B cell (primary cell): ENCODE measurements at regions not wholly inside any gene's neighbourhood (a gene's known extent, or its start where the extent isn't known, plus 50 kb on each side); places are given as distances from the start of the nearest gene placed in this dataset.

ENCODE experiments used
- ATAC-seq: fragments of 200-7000 bp; cut with Tn5 transposase; one replicate; pipeline ENCODE4 v1.10.0; 2021; ENCODE audit warnings: low read depth, mild to moderate bottlenecking, moderate number of reproducible peaks, moderate library complexity
- CTCF ChIA-PET: fragments of 350-600 bp; sonication (Branson Sonifier 250); formaldehyde crosslinking; loops from one replicate; lab custom pipeline; 2021; ENCODE audit warnings: antibody characterized with exemption, inconsistent platforms; lab: Charles Lee
- POLR2A ChIA-PET: fragments of 350-600 bp; sonication (Branson Sonifier 250); formaldehyde crosslinking; loops from one replicate; lab custom pipeline; 2021; ENCODE audit warnings: antibody characterized with exemption; lab: Charles Lee
- DNase-seq: peaks from one replicate; pipeline ENCODE4 v3.0.0; 2013
- H2AFZ ChIP-seq: 2 replicates; pipeline ENCODE4 v1.6.1; 2012; ENCODE audit warnings: mild to moderate bottlenecking, low read depth, low read length; ENCODE audit not compliant: insufficient read depth, poor library complexity, severe bottlenecking
- H3K27ac ChIP-seq, 2 donors: 1 replicate in 1 of 2; 2 replicates in 1 of 2; pipeline ENCODE4 v1.5.1; 2012 to 2013; ENCODE audit warnings: low read length in 2 of 2, mild to moderate bottlenecking in 2 of 2, moderate library complexity in 1 of 2
- H3K27me3 ChIP-seq, 4 experiments: fragments of 200-600 bp in 1 of 4; sonication (generic) in 1 of 4; replicated peaks in 1 of 4; 1 replicate in 2 of 4; 2 replicates in 2 of 4; pipeline versions ENCODE4 v1.6.1 to v1.7.0; 2013 to 2016; ENCODE audit warnings: low read length in 3 of 4, mild to moderate bottlenecking in 2 of 4, mixed read lengths in 1 of 4, moderate library complexity in 1 of 4; ENCODE audit not compliant: insufficient read depth in 4 of 4, control insufficient read depth in 3 of 4; ENCODE audit errors: control extremely low read depth in 1 of 4
- H3K36me3 ChIP-seq, 2 experiments: replicated peaks in 1 of 2; 1 replicate in 1 of 2; 2 replicates in 1 of 2; pipeline versions ENCODE4 v1.6.1 to v1.7.1; 2013; ENCODE audit warnings: low read length in 1 of 2; ENCODE audit not compliant: insufficient read depth in 2 of 2, control insufficient read depth in 1 of 2; ENCODE audit errors: control extremely low read depth in 1 of 2, extremely low read depth in 1 of 2
- H3K4me1 ChIP-seq, 2 donors: fragments of 200-600 bp in 1 of 2; sonication (generic) in 1 of 2; 1 replicate in 1 of 2; 2 replicates in 1 of 2; pipeline versions ENCODE4 v1.5.1 to v1.6.1; 2013 to 2017; ENCODE audit warnings: low read length in 2 of 2; ENCODE audit not compliant: control insufficient read depth in 2 of 2, insufficient read depth in 2 of 2
- H3K4me2 ChIP-seq: replicated peaks from 2 replicates; pipeline ENCODE3; 2012; ENCODE audit warnings: mild to moderate bottlenecking, low read depth, low read length; ENCODE audit not compliant: poor library complexity, severe bottlenecking
- H3K4me3 ChIP-seq, 5 experiments: fragments of 200-600 bp in 1 of 5; sonication (generic) in 1 of 5; 1 replicate in 3 of 5; 2 replicates in 2 of 5; pipeline versions ENCODE4 v1.5.1 to v1.7.0; 2011 to 2016; ENCODE audit warnings: low read length in 4 of 5, mild to moderate bottlenecking in 4 of 5, low read depth in 2 of 5, control low read depth in 1 of 5, moderate library complexity in 1 of 5; ENCODE audit not compliant: insufficient read depth in 1 of 5; ENCODE audit errors: control extremely low read depth in 1 of 5, extremely low read depth in 1 of 5
- H3K79me2 ChIP-seq: fragments of 200-600 bp; sonication (generic); one replicate; pipeline ENCODE4 v1.6.0; 2016; ENCODE audit warnings: low read length; ENCODE audit not compliant: control insufficient read depth, insufficient read depth
- H3K9ac ChIP-seq: fragments of 200-600 bp; sonication (generic); 2 replicates; pipeline ENCODE4 v1.6.1; 2017; ENCODE audit warnings: mild to moderate bottlenecking, low read length, moderate library complexity
- H3K9me3 ChIP-seq, 3 donors: one replicate each; pipeline versions ENCODE4 v1.6.1 to v1.7.1; 2013; ENCODE audit warnings: low read length in 2 of 3; ENCODE audit not compliant: control insufficient read depth in 2 of 3, insufficient read depth in 1 of 3; ENCODE audit errors: control extremely low read depth in 1 of 3
- H4K20me1 ChIP-seq: 2 replicates; pipeline ENCODE4 v1.6.0; 2012; ENCODE audit warnings: mild to moderate bottlenecking, low read length; ENCODE audit not compliant: insufficient read depth, control insufficient read depth, poor library complexity, severe bottlenecking
- H3K27ac Mint-ChIP-seq: one replicate; pipeline ENCODE4 v1.8.0; 2021; ENCODE audit warnings: mixed read lengths
- H3K27me3 Mint-ChIP-seq: one replicate; pipeline ENCODE4 v1.8.0; 2021; ENCODE audit warnings: mixed read lengths
- H3K4me1 Mint-ChIP-seq: one replicate; pipeline ENCODE4 v1.8.0; 2021; ENCODE audit warnings: mixed read lengths
- H3K4me3 Mint-ChIP-seq: one replicate; pipeline ENCODE4 v1.8.0; 2021; ENCODE audit warnings: mixed read lengths
- H3K9me3 Mint-ChIP-seq: one replicate; pipeline ENCODE4 v1.8.0; 2022; ENCODE audit warnings: mixed read lengths; ENCODE audit not compliant: insufficient read depth
- EZH2 ChIP-seq: IDR thresholded peaks from 2 replicates; pipeline ENCODE4 v1.6.1; 2012; ENCODE audit warnings: borderline replicate concordance, low read depth, mild to moderate bottlenecking, moderate library complexity, low read length; ENCODE audit not compliant: insufficient read depth, poor library complexity, severe bottlenecking
- WGBS: methylation state at CpG from one replicate; pipeline ENCODE4 v1.1.5; 2013; ENCODE audit warnings: missing lambda C conversion rate; ENCODE audit not compliant: insufficient coverage; 5-methylcytosine and 5-hydroxymethylcytosine counted together
- intact Hi-C: fragments of 100-400 bp; cut with micrococcal nuclease; formaldehyde crosslinking; loops from one replicate; pipeline ENCODE4 v1.10.0; 2022
- TF ChIP-seq, protein P1 (sequence below): fragments of 200-600 bp; IDR thresholded peaks from one replicate; pipeline ENCODE4 v1.8.0; 2022; ENCODE audit warnings: antibody characterized with exemption, mild to moderate bottlenecking

DNA sequence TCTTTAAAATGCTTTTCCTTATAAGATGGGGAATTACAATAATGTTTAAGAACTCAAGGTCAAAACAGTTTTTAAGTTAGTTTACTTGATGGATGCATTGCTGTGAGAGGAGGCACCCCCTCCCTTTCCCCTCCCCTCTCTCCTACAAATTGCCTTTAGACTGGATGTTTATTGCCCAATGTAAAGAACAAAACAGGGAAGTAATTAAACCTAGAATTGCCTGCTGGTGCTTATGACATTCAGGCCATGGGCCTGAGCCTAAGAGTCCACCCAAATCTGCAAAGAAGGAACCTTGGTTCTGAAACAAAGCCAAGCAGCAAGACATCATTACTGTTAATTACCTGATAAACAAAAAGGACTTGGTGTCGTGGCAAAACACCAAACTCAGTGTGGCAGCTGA, 630.3 kb downstream of the ISL1 start:
- WGBS = no CpG with 5 or more reads among the region's 1 CpG
- TF ChIP-seq EZH2 = no peak
- TF ChIP-seq, protein P1, sequence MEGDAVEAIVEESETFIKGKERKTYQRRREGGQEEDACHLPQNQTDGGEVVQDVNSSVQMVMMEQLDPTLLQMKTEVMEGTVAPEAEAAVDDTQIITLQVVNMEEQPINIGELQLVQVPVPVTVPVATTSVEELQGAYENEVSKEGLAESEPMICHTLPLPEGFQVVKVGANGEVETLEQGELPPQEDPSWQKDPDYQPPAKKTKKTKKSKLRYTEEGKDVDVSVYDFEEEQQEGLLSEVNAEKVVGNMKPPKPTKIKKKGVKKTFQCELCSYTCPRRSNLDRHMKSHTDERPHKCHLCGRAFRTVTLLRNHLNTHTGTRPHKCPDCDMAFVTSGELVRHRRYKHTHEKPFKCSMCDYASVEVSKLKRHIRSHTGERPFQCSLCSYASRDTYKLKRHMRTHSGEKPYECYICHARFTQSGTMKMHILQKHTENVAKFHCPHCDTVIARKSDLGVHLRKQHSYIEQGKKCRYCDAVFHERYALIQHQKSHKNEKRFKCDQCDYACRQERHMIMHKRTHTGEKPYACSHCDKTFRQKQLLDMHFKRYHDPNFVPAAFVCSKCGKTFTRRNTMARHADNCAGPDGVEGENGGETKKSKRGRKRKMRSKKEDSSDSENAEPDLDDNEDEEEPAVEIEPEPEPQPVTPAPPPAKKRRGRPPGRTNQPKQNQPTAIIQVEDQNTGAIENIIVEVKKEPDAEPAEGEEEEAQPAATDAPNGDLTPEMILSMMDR = no peak
- intact Hi-C loops = no loop called here
- no peaks in the 10 kb centered on the region for H3K79me2 ChIP-seq
- no peak overlapping the region for H3K4me2 ChIP-seq
- Mint-ChIP-seq H3K27me3 (no peaks in the 10 kb centered on the region), H3K27ac (no peak overlapping the region), H3K4me1 (no peaks in the 10 kb centered on the region), H3K9me3 (no peaks in the 10 kb centered on the region), H3K4me3 (no peak overlapping the region)
- H3K27me3 ChIP-seq = no peaks in the 10 kb centered on the region
- H4K20me1 ChIP-seq = no peaks in the 10 kb centered on the region
- ATAC-seq (no peak), DNase-seq (no peak)
- no peaks in the 10 kb centered on the region for H3K4me1 ChIP-seq
- H2AFZ ChIP-seq = no peak overlapping the region
- ChIA-PET CTCF (no interaction called here), POLR2A (no interaction called here)
- H3K4me3 ChIP-seq = no peak overlapping the region
- H3K9me3 ChIP-seq = no peaks in the 10 kb centered on the region
- no peak overlapping the region for H3K27ac ChIP-seq
- no peak overlapping the region for H3K9ac ChIP-seq
- no peaks in the 10 kb centered on the region for H3K36me3 ChIP-seq

DNA sequence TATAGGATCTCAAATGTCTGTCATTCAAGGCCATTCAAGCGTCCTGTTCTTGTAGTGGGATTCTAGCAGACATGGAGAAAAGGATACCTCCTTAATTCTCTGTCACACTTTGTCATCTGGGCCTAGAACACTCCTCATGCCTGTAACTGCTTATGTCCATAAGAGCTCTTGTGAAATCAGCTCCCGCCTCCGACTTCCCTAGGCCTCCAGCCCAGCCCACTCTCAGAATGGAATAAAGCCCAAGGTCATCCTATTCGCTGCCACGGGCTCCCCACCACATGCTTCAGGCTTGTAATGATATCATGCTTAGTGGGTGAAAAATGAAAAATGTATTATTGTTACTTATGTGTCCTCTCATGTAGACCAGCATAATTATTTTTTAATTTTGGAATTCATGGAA, 632.5 kb downstream of the ISL1 start:
- intact Hi-C loops = no loop called here
- Histone ChIP-seq H2AFZ (no peak overlapping the region), H3K27me3 (no peaks in the 10 kb centered on the region), H3K9ac (no peak overlapping the region), H3K4me2 (no peak overlapping the region), H3K4me1 (no peaks in the 10 kb centered on the region), H3K9me3 (no peaks in the 10 kb centered on the region), H3K4me3 (no peak overlapping the region), H3K27ac (no peak overlapping the region), H4K20me1 (no peaks in the 10 kb centered on the region), H3K36me3 (no peaks in the 10 kb centered on the region), H3K79me2 (no peaks in the 10 kb centered on the region)
- Mint-ChIP-seq H3K27ac (no peak overlapping the region), H3K9me3 (no peaks in the 10 kb centered on the region), H3K4me3 (no peak overlapping the region), H3K27me3 (no peaks in the 10 kb centered on the region), H3K4me1 (no peaks in the 10 kb centered on the region)
- POLR2A ChIA-PET = no interaction called here
- ATAC-seq (no peak), DNase-seq (no peak)
- 90% methylated on average over 2 of the region's 5 CpGs for WGBS
- CTCF ChIA-PET = no interaction called here
- no peak for TF ChIP-seq EZH2
- TF ChIP-seq, protein P1 = no peak
